HepG2 (cell line): ENCODE measurements at regions not wholly inside any gene's neighbourhood (a gene's known extent, or its start where the extent isn't known, plus 50 kb on each side); places are given as distances from the start of the nearest gene placed in this dataset.

Source experiments
- ATAC-seq: fragments of 200-7000 bp; cut with Tn5 transposase; 3 replicates; pipeline ENCODE4 v1.9.1; 2020; ENCODE audit warnings: mild to moderate bottlenecking, moderate library complexity
- BruUV-seq: library from RNA; stranded (reverse); fragments of 400-500 nt; replicated peaks from 2 replicates; lab custom pipeline; 2021; lab: Mats Ljungman, UMichigan
- CTCF ChIA-PET: fragments of 300-600 bp; formaldehyde crosslinking; extraction: SDS; loops from one replicate; lab custom pipeline; 2021; ENCODE audit warnings: low total read pairs, inconsistent platforms, low intra/inter-chr PET ratio; lab: Yijun Ruan, JAX
- POLR2A ChIA-PET: fragments of 350-600 bp; sonication (Branson Sonifier 250); formaldehyde crosslinking; loops from one replicate; lab custom pipeline; 2020; ENCODE audit warnings: antibody characterized with exemption, inconsistent platforms; lab: Yijun Ruan, JAX
- DNase-seq: peaks from one replicate; pipeline ENCODE4 v3.0.0-alpha.2; 2015; ENCODE audit warnings: low spot score
- FAIRE-seq: peaks from 3 replicates; lab custom pipeline; 2011; peaks lifted over from hg19 to GRCh38; lab: Jason Lieb, UNC
- H2AFZ ChIP-seq: one replicate; pipeline ENCODE4 v1.6.1; 2011; ENCODE audit warnings: low read length, inconsistent platforms
- H3K27ac ChIP-seq: fragments of 300-600 bp; 3 replicates; pipeline ENCODE4 v1.8.0; 2011; ENCODE audit warnings: mixed run types, mild to moderate bottlenecking, mixed read lengths, low read length, inconsistent platforms; ENCODE audit not compliant: insufficient read depth; ENCODE audit errors: extremely low read length
- H3K27me3 ChIP-seq, 2 experiments: fragments of 200-600 bp in 1 of 2; 2 replicates in 1 of 2; 3 replicates in 1 of 2; pipeline versions ENCODE4 v1.6.0 to v1.8.0; 2011; ENCODE audit warnings: low read length in 2 of 2, mild to moderate bottlenecking in 2 of 2, moderate library complexity in 2 of 2, inconsistent platforms in 1 of 2; ENCODE audit not compliant: insufficient read depth in 2 of 2, control insufficient read depth in 1 of 2
- H3K36me3 ChIP-seq, 2 experiments: fragments of 200-600 bp in 1 of 2; replicated peaks in 1 of 2; 2 replicates in 1 of 2; 3 replicates in 1 of 2; pipeline versions ENCODE4 v1.5.1 to v1.8.0; 2011; ENCODE audit warnings: low read length in 2 of 2, inconsistent platforms in 1 of 2; ENCODE audit not compliant: insufficient read depth in 2 of 2, control insufficient read depth in 1 of 2
- H3K4me1 ChIP-seq: 2 replicates; pipeline ENCODE4 v1.5.1; 2012; ENCODE audit warnings: low read length, inconsistent platforms; ENCODE audit not compliant: insufficient read depth
- H3K4me2 ChIP-seq: 2 replicates; pipeline ENCODE4 v1.6.0; 2011; ENCODE audit warnings: low read depth, low read length, inconsistent platforms
- H3K4me3 ChIP-seq, 3 experiments: fragments of 200-600 bp in 1 of 3; sonication (generic), shearing (Covaris generic) in 1 of 3; replicated peaks in 1 of 3; 2 replicates each; pipeline ENCODE4 v1.5.1; 2011 to 2016; ENCODE audit warnings: low read length in 3 of 3, inconsistent platforms in 2 of 3, low read depth in 2 of 3, mild to moderate bottlenecking in 2 of 3, control low read depth in 1 of 3, mixed read lengths in 1 of 3; ENCODE audit not compliant: insufficient read depth in 1 of 3
- H3K79me2 ChIP-seq: one replicate; pipeline ENCODE4 v1.6.1; 2011; ENCODE audit warnings: low read length, inconsistent platforms; ENCODE audit not compliant: insufficient read depth
- H3K9ac ChIP-seq: 2 replicates; pipeline ENCODE4 v1.6.0; 2011; ENCODE audit warnings: mild to moderate bottlenecking, low read depth, low read length, inconsistent platforms; ENCODE audit not compliant: insufficient read depth
- H3K9me3 ChIP-seq: 2 replicates; pipeline ENCODE4 v1.5.1; 2012; ENCODE audit warnings: mild to moderate bottlenecking, low read length
- H4K20me1 ChIP-seq: 2 replicates; pipeline ENCODE4 v1.6.0; 2011; ENCODE audit warnings: inconsistent platforms, mild to moderate bottlenecking, low read length, moderate library complexity; ENCODE audit not compliant: insufficient read depth
- CEBPG ChIP-seq: IDR thresholded peaks from 2 replicates; pipeline ENCODE4 v1.6.1; 2016
- FLYWCH1 ChIP-seq: sonication (generic); formaldehyde crosslinking; IDR thresholded peaks from 2 replicates; pipeline ENCODE4 v1.8.1; 2023; ENCODE audit warnings: mild to moderate bottlenecking, missing genetic modification reagents
- HIVEP1 ChIP-seq: sonication (generic); formaldehyde crosslinking; IDR thresholded peaks from 2 replicates; pipeline ENCODE4 v1.4.0; 2020; ENCODE audit warnings: mild to moderate bottlenecking, missing genetic modification reagents
- IRF2 ChIP-seq: IDR thresholded peaks from 2 replicates; pipeline ENCODE4 v1.6.1; 2018; ENCODE audit warnings: missing genetic modification reagents, missing compliant biosample characterization
- KLF16 ChIP-seq, 2 experiments: sonication (generic) in 1 of 2; formaldehyde crosslinking in 1 of 2; IDR thresholded peaks; 2 replicates each; pipeline versions ENCODE4 v1.6.1 to v1.8.0; 2016 to 2023; ENCODE audit warnings: missing genetic modification reagents in 2 of 2, missing compliant biosample characterization in 1 of 2
- MTF2 ChIP-seq: sonication (generic); formaldehyde crosslinking; IDR thresholded peaks from 2 replicates; pipeline ENCODE4 v1.5.0; 2020; ENCODE audit warnings: missing genetic modification reagents, borderline replicate concordance
- ZNF329 ChIP-seq: sonication (generic); formaldehyde crosslinking; IDR thresholded peaks from 2 replicates; pipeline ENCODE4 v1.9.0; 2021; ENCODE audit warnings: low read depth, mild to moderate bottlenecking, missing genetic modification reagents
- ZNF331 ChIP-seq: sonication (generic); formaldehyde crosslinking; IDR thresholded peaks from 2 replicates; pipeline ENCODE4 v1.4.0; 2020; ENCODE audit warnings: missing genetic modification reagents
- ZNF354B ChIP-seq: sonication (generic); formaldehyde crosslinking; IDR thresholded peaks from 2 replicates; pipeline ENCODE4 v1.8.0; 2022; ENCODE audit warnings: mild to moderate bottlenecking, missing genetic modification reagents
- ZNF501 ChIP-seq: sonication (generic); formaldehyde crosslinking; IDR thresholded peaks from 2 replicates; pipeline ENCODE4 v1.5.1; 2020; ENCODE audit warnings: mild to moderate bottlenecking, moderate library complexity, missing genetic modification reagents
- ZNF569 ChIP-seq: sonication (generic); formaldehyde crosslinking; IDR thresholded peaks from 2 replicates; pipeline ENCODE4 v1.5.0; 2020; ENCODE audit warnings: mild to moderate bottlenecking, missing genetic modification reagents, moderate library complexity, borderline replicate concordance
- WGBS: methylation state at CpG from one replicate; pipeline ENCODE4 v1.1.6; 2017; ENCODE audit warnings: low lambda C conversion rate; 5-methylcytosine and 5-hydroxymethylcytosine counted together
- in situ Hi-C: cut with HindIII; loops from 2 replicates; pipeline ENCODE4 v1.10.0; 2017; ENCODE audit warnings: low pct_unique_long_range_greater_than_20kb; ENCODE audit not compliant: extremely low pct_ligation_motif_present
- intact Hi-C: fragments of 100-400 bp; cut with micrococcal nuclease; formaldehyde crosslinking; loops from one replicate; pipeline ENCODE4 v1.10.0; 2022; ENCODE audit not compliant: unreplicated experiment
- TF ChIP-seq, protein P1 (sequence below): IDR thresholded peaks from 2 replicates; pipeline ENCODE4 v1.6.1; 2016

DNA sequence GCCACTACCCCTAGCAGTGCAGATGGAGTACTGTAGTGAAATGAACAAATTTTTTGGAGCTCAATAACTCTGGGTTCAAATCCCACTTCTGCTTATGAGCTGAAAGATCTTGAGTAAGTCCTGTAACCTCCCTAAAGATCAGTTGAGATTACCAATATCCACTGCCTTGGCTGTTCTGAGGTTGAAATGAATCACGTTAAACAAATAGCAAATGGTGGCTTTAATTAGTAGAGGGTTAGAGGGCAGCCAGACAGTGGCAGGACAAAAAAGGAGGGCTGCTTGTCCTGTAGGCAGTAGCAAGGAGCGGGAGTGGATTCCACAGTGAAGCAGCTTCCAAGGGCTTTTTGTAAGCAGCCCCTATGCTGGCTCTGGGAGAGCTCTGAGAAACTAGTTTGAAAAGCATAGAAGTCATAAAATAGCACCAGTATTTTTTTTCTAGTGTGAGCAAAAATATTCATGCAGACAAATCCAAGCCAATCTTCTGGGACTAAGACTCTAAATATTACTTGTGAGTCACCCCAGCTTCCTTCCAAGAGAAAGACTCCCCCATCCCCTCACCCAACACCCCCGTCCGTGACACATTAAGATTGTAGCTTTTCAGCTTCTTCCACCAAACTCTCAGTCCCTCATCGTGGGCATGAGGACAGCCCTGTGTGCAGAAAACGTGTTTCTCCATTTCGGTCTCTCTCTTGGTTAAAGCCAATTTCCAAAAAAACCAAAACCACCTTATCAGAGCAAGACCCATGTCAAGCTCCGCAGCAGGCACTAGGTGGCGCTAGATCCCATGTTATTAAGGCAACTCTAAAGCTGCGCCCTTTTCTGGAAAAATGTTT lies 123.5 kb upstream of the LGALSL start (continued):
- TF ChIP-seq CEBPG (CRISPR knock-in tag) (no peak), ZNF331 (CRISPR knock-in tag) (peak; percentile 54; the same call in 1 of the 2 replicates), MTF2 (CRISPR knock-in tag) (no peak), ZNF569 (CRISPR knock-in tag) (no peak), FLYWCH1 (CRISPR knock-in tag) (no peak), ZNF354B (no peak), KLF16 (CRISPR knock-in tag; IDR thresholded peaks at IDR 0.05) (no peak), ZNF329 (CRISPR knock-in tag) (no peak), IRF2 (CRISPR knock-in tag) (peak; percentile 50; the same call in 1 of the 2 replicates)

GRCh38 chr2:64331114-64331645 lies 122.8 kb upstream of the LGALSL start:
- H4K20me1 ChIP-seq, result no peaks in the 10 kb centered on the region
- POLR2A ChIA-PET, result interaction anchor here (0.8 to 1.2 kb wide), 2 partner anchors 19 to 192 kb away, joined by 3 to 4 read pairs; no protein-coding TSS in a partner anchor
- BruUV-seq, result no TSS peak
- TF ChIP-seq ZNF501 (CRISPR knock-in tag) (peak; percentile 36; the same call in 1 of the 2 replicates), HIVEP1 (CRISPR knock-in tag) (0 out of 2 replicates have a peak, but pooled peaks have one; percentile 27)
- TF ChIP-seq, protein P1, sequence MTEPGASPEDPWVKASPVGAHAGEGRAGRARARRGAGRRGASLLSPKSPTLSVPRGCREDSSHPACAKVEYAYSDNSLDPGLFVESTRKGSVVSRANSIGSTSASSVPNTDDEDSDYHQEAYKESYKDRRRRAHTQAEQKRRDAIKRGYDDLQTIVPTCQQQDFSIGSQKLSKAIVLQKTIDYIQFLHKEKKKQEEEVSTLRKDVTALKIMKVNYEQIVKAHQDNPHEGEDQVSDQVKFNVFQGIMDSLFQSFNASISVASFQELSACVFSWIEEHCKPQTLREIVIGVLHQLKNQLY (CRISPR knock-in tag), result no peak
- no peak overlapping the region for H3K9ac ChIP-seq
- H3K4me3 ChIP-seq, result no peak overlapping the region
- ATAC-seq (no peak; the same call in 2 of the 3 replicates), DNase-seq (no peak), FAIRE-seq (no peak)
- H3K79me2 ChIP-seq, result no peaks in the 10 kb centered on the region
- intact Hi-C loops (loop anchor here (1.0 kb wide), 5 partner anchors 157 to 1242 kb away; no protein-coding TSS in a partner anchor), in situ Hi-C loops (loop anchor here (5.0 to 10.0 kb wide), 5 partner anchors 156 to 1244 kb away; no protein-coding TSS in a partner anchor)
- no peaks in the 10 kb centered on the region for H3K36me3 ChIP-seq
- H3K4me1 ChIP-seq, result no peaks in the 10 kb centered on the region
- H3K4me2 ChIP-seq, result no peak overlapping the region
- no peaks in the 10 kb centered on the region for H3K9me3 ChIP-seq
- no peak overlapping the region for H3K27ac ChIP-seq
- no peak overlapping the region for H2AFZ ChIP-seq
- H3K27me3 ChIP-seq, result peaks cover 0 to 35% of the 10 kb centered on the region in 2 experiments; a peak in 3 of 5 replicates
- CTCF ChIA-PET, result interaction anchor here (0.8 to 4.9 kb wide), 7 partner anchors 156 to 542 kb away, joined by 3 to 86 read pairs (median 5); partner anchors contain the start of gene AFTPH
- WGBS, result 33% methylated on average over 6 of the region's 6 CpGs
